ENCODE measurements at regions not wholly inside any gene's neighbourhood (a gene's known extent, or its start where the extent isn't known, plus 50 kb on each side); places are given as distances from the start of the nearest gene placed in this dataset.

GRCh38 chr17:72518753-72519597, 398.2 kb downstream of the SOX9 start:
- H3K36me3 ChIP-seq (ENCODE audit: control insufficient read depth in 2 of 2, extremely low read depth in 1 of 2, insufficient read depth in 2 of 2, low read length in 2 of 2), result no peaks in the 10 kb centered on the region
- no peak overlapping the region for H3K4me3 ChIP-seq (replicated peaks in 1 of 3; ENCODE audit: insufficient read depth in 1 of 3, low read depth in 1 of 3, low read length in 3 of 3)
- DNase-seq (ENCODE audit: low read depth, low spot score) (no peak), FAIRE-seq (no peak)
- peaks cover 2% of the 10 kb centered on the region for H3K9me3 ChIP-seq (replicated peaks; ENCODE audit: control insufficient read depth, insufficient read depth, low read length)
- no peaks in the 10 kb centered on the region for H3K79me2 ChIP-seq (ENCODE audit: control insufficient read depth, insufficient read depth, low read length)
- intact Hi-C loops (cut with micrococcal nuclease) (no loop called here), dilution Hi-C loops (cut with MboI; ENCODE audit: extremely low pct_ligation_motif_present, low sequenced_read_pairs) (no loop called here)
- H3K9me1 ChIP-seq (replicated peaks; ENCODE audit: control insufficient read depth, extremely low read depth, insufficient read depth, low read length), result no peaks in the 10 kb centered on the region
- H3K4me1 ChIP-seq (ENCODE audit: control insufficient read depth, extremely low read depth, insufficient read depth, low read length), result no peaks in the 10 kb centered on the region
- H3K9ac ChIP-seq (replicated peaks; ENCODE audit: extremely low read depth, insufficient read depth, low read length), result no peak overlapping the region
- TF ChIP-seq FOS (IDR thresholded peaks at IDR 0.05; ENCODE audit: borderline replicate concordance, insufficient read depth, low read length), result no peak
- no peaks in the 10 kb centered on the region for H4K20me1 ChIP-seq (replicated peaks; ENCODE audit: control insufficient read depth, extremely low read depth, insufficient read depth, low read length)
- no peak overlapping the region for H2AFZ ChIP-seq (ENCODE audit: low read depth, low read length)
- H3K4me2 ChIP-seq (ENCODE audit: insufficient read depth, low read length), result no peak overlapping the region
- CTCF ChIA-PET, result no interaction called here
- POLR2A ChIA-PET, result no interaction called here
- H3K27me3 ChIP-seq (ENCODE audit: control insufficient read depth in 2 of 2, insufficient read depth in 2 of 2, low read length in 2 of 2), result no peaks in the 10 kb centered on the region
- no TSS peak for BruUV-seq (replicated peaks)
- no peak overlapping the region for H3K27ac ChIP-seq (ENCODE audit: insufficient read depth, low read depth, low read length)

GRCh38 chr17:72519598-72519936, 398.7 kb downstream of the SOX9 start:
- no peak for DNase-seq (ENCODE audit: low read depth, low spot score)
- no peak overlapping the region for H3K4me2 ChIP-seq (ENCODE audit: insufficient read depth, low read length)
- peaks cover 2% of the 10 kb centered on the region for H3K9me3 ChIP-seq (replicated peaks; ENCODE audit: control insufficient read depth, insufficient read depth, low read length)
- no peak overlapping the region for H3K9ac ChIP-seq (replicated peaks; ENCODE audit: extremely low read depth, insufficient read depth, low read length)
- no peak overlapping the region for H3K4me3 ChIP-seq (replicated peaks in 1 of 3; ENCODE audit: insufficient read depth in 1 of 3, low read depth in 1 of 3, low read length in 3 of 3)
- TF ChIP-seq CTCF (IDR thresholded peaks at IDR 0.05; ENCODE audit: extremely low read depth in 1 of 2, insufficient read depth in 1 of 2, low read depth in 1 of 2, low read length in 2 of 2), result no peak
- TF ChIP-seq MYC (IDR thresholded peaks at IDR 0.05; ENCODE audit: low read depth, low read length), result no peak
- TF ChIP-seq MAX (IDR thresholded peaks at IDR 0.05; ENCODE audit: insufficient read depth, insufficient read length), result no peak
- no peak for TF ChIP-seq POLR2AphosphoS5 (IDR thresholded peaks at IDR 0.05; ENCODE audit: insufficient read depth, low read depth, low read length)
- TF ChIP-seq EZH2 (IDR thresholded peaks at IDR 0.05; ENCODE audit: borderline replicate concordance, low read depth, low read length, severe bottlenecking), result no peak
- no peak for TF ChIP-seq FOS (IDR thresholded peaks at IDR 0.05; ENCODE audit: borderline replicate concordance, insufficient read depth, low read length)
- TF ChIP-seq JUN (IDR thresholded peaks at IDR 0.05; ENCODE audit: borderline replicate concordance, insufficient read depth, insufficient read length, low read depth), result no peak
- no peak for TF ChIP-seq POLR2A (IDR thresholded peaks at IDR 0.05; ENCODE audit: low read depth, low read length)
- TF ChIP-seq GATA2 (IDR thresholded peaks at IDR 0.05; ENCODE audit: insufficient read depth, insufficient read length, low read depth, low read length), result no peak
- dilution Hi-C loops (cut with MboI; ENCODE audit: extremely low pct_ligation_motif_present, low sequenced_read_pairs), result no loop called here
- H3K27ac ChIP-seq (ENCODE audit: insufficient read depth, low read depth, low read length), result no peak overlapping the region
- FAIRE-seq, result no peak
- intact Hi-C loops (cut with micrococcal nuclease), result no loop called here
- no peaks in the 10 kb centered on the region for H3K27me3 ChIP-seq (ENCODE audit: control insufficient read depth in 2 of 2, insufficient read depth in 2 of 2, low read length in 2 of 2)
- H4K20me1 ChIP-seq (replicated peaks; ENCODE audit: control insufficient read depth, extremely low read depth, insufficient read depth, low read length), result no peaks in the 10 kb centered on the region
- H3K36me3 ChIP-seq (ENCODE audit: control insufficient read depth in 2 of 2, extremely low read depth in 1 of 2, insufficient read depth in 2 of 2, low read length in 2 of 2), result no peaks in the 10 kb centered on the region
- H3K4me1 ChIP-seq (ENCODE audit: control insufficient read depth, extremely low read depth, insufficient read depth, low read length), result no peaks in the 10 kb centered on the region
- ChIA-PET CTCF (no interaction called here), POLR2A (no interaction called here)
- H3K79me2 ChIP-seq (ENCODE audit: control insufficient read depth, insufficient read depth, low read length), result no peaks in the 10 kb centered on the region
- H2AFZ ChIP-seq (ENCODE audit: low read depth, low read length), result no peak overlapping the region
- BruUV-seq (replicated peaks), result no TSS peak
- H3K9me1 ChIP-seq (replicated peaks; ENCODE audit: control insufficient read depth, extremely low read depth, insufficient read depth, low read length), result no peaks in the 10 kb centered on the region
